GM19239 (cell line): ENCODE measurements at regions not wholly inside any gene's neighbourhood (a gene's known extent, or its start where the extent isn't known, plus 50 kb on each side); places are given as distances from the start of the nearest gene placed in this dataset.

Experiments used
- DNase-seq: peaks from one replicate; pipeline ENCODE4 v3.0.0; 2011; ENCODE audit warnings: low spot score; ENCODE audit not compliant: insufficient read length
- FAIRE-seq: peaks from 2 replicates; lab custom pipeline; 2011; peaks lifted over from hg19 to GRCh38; lab: Jason Lieb, UNC

- FAIRE-seq: no peak
- no peak for DNase-seq
Observed at GRCh38 chr7:91656541-91657482, 223.7 kb downstream of the MTERF1 start.

- FAIRE-seq: no peak
- DNase-seq: no peak
Observed at GRCh38 chr7:91657483-91658071, 222.9 kb downstream of the MTERF1 start.

GRCh38 chr7:91659096-91659495 is 221.4 kb downstream of the MTERF1 start:
- DNase-seq (no peak), FAIRE-seq (no peak)

- no peak for DNase-seq
- FAIRE-seq: no peak
Observed at GRCh38 chr7:91660734-91661356, 219.7 kb downstream of the MTERF1 start.

DNA sequence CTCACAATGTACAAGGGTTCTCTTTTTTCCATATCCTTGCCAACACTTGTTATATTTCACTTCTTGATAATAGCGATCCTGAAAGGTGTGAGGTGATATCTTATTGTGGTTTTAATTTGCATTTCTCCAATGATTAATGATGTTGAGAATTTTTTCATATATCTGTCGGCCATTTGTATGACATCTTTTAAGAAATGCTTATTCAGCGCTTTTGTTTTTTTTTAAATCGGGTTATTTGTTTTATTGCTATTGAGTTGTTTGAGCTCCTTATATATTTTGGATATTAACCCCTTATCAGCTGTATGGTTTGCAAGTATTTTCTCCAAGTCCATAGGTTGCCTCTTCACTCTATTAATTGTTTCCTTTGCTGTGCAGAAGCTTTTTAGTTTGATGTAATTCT is 218.8 kb downstream of the MTERF1 start:
- FAIRE-seq: no peak
- no peak for DNase-seq

DNA sequence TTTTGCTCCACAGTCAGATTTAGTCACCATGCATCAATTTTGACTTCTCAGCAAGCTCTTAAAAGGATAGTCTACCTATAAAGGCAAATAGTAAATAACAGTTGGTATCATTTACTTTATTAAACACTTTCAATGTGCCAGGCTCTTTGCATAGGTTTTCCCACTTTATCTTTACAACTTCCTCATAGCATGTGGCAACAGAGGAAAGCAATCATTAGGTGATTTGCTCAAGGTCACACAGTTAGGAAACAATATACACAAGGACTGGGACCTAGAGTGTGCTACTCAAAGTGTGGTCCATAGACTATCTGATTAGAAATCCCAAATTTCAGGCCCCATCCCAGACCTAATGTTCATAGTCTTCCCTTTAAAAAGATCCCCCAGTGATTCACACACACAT is 212.3 kb downstream of the MTERF1 start:
- DNase-seq (no peak), FAIRE-seq (no peak)

DNA sequence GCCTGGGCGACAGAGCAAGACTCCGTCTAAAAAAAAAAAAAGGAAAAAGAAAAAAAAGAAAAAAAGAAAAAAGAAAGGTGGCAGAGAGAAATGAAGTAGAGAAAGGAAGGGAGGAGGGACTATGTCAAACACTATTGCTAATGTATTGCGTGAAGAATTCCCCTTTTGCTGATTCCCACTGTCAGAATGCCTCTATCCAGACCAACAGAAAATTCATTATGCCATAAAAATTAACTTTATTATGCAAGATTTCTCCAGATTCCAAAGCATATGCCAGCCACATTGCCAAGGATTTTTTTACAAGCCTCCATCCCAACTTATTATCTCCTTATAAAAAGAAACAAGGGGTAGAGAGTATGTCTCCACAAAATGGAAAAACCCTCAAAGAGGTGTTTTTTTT is 209.3 kb downstream of the MTERF1 start:
- FAIRE-seq (no peak), DNase-seq (no peak)

DNA sequence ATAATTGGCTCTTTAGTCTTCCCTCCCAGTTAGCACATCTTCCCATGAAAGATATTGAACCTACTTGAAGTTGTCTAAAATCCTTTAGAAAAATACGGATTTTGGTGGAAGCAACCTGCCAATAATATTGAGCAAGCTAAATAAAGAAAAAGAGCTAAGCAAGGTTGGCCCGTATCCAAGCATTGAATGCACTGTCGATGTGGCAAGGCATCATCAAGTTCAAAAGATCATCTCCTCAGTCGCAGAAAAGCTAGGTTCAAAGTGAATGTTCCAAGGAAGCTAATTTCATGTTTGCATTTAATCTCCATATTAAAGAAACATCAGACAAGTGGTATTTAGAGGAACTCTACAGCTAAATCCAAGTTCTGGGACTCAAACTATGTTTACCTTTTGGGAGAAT is 206.0 kb downstream of the MTERF1 start:
- FAIRE-seq: no peak
- DNase-seq: no peak

DNA sequence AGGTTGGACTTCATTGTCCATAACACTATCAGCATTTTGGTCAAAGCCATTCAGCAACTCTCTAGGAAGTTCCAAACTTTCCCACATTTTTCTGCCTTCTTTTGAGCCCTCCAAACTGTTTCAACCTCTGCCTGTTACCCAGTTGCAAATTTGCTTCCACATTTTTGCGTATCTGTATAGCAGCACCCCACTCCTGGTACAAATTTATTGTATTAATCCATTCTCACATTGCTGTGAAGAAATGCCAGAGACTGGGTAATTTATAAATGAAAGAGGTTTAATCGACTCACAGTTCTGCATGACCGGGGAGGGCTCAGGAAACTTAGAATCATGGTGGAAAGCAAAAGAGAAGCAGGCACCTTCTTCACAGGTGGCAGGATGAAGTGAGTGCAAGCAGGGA is 198.8 kb downstream of the MTERF1 start:
- FAIRE-seq (no peak), DNase-seq (no peak)

- DNase-seq: no peak
- FAIRE-seq: no peak
Observed at GRCh38 chr7:91683823-91684222, 196.7 kb downstream of the MTERF1 start.

DNA sequence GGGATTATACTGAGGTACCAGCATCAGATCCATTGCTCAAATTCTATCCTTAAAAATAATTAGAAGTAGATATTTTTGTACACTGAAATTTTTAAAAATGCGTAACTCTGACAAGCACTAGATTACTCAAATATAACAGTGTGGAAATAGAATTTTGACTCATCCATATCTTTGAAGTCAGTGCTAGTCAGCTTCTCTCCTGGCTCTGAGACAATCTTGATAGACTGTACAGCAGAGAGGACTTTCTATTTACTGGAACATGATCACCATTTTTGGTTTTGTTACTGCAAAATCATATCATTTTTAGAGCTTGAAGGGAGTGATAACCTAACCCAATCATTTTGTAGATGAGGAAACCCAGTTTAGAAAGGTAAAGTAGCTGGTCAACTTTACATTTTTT is 195.0 kb downstream of the MTERF1 start:
- DNase-seq: no peak
- FAIRE-seq: no peak

- DNase-seq (no peak), FAIRE-seq (no peak)
Observed at GRCh38 chr7:91690541-91691070, 189.9 kb downstream of the MTERF1 start.

GRCh38 chr7:91691865-91692264 is 188.6 kb downstream of the MTERF1 start:
- no peak for DNase-seq
- no peak for FAIRE-seq

- FAIRE-seq: no peak
- DNase-seq: no peak
Observed at GRCh38 chr7:91692800-91693199, 187.7 kb downstream of the MTERF1 start.

- no peak for DNase-seq
- no peak for FAIRE-seq
Observed at GRCh38 chr7:91694351-91694841, 186.1 kb downstream of the MTERF1 start.

- no peak for FAIRE-seq
- no peak for DNase-seq
Observed at GRCh38 chr7:91710881-91711280, 169.6 kb downstream of the MTERF1 start.

- DNase-seq (no peak), FAIRE-seq (no peak)
Observed at GRCh38 chr7:91713669-91714068, 166.8 kb downstream of the MTERF1 start.

DNA sequence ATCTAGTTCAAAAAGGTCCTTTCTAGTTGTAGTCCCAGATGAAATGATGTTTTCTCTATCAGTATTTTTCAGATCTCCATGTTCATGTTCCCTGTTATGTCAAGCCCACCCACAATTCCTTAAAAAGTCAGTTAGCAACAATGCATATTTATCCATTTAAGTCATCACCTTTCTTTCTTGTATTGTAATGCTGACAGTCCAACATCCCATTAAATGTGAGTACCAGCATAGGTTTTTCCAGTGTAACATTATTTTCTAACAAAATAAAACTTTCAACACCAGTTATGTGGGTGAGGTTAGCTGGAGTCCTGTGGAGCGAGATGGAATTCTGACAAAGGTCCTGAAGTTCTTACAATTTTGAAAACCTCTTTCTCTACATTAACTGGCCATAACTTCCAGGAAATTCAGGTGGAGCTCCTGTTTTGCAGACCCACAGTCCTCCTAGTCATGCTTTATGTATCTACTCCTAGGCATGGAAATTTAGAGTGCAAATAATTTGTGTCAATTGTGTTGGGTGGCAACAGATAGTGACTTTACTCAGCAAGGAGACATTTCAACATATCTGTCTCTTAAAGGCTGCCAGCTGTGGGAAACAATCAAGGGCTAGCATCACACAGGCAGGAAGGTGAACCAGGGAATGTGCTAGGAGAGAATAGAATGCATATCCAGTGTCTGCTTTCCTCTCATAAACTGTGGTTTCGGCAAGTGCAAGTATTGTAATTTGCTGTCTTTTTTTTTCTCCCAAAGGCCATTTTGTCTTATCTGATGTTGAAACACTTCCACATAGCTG is 162.6 kb downstream of the MTERF1 start:
- DNase-seq (no peak), FAIRE-seq (no peak)

DNA sequence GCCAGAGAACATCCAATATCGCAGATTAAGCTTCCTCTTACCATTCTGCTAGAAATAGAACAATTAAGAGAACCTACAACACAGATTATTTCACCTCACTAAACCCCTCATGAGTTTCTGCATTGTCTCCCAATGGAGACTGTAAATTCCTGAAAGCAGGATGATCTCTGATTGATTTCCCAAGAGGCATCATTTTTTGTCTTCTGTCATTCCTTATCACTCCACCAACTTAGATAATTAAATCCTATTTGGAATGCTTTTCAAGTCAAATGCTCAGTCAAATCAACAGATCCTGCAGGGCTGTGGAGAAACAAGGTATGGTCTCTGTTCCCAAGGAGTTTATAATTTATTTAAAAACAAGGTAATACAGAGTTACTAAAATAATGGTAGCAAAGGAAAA is 161.5 kb downstream of the MTERF1 start:
- FAIRE-seq (no peak), DNase-seq (no peak)

DNA sequence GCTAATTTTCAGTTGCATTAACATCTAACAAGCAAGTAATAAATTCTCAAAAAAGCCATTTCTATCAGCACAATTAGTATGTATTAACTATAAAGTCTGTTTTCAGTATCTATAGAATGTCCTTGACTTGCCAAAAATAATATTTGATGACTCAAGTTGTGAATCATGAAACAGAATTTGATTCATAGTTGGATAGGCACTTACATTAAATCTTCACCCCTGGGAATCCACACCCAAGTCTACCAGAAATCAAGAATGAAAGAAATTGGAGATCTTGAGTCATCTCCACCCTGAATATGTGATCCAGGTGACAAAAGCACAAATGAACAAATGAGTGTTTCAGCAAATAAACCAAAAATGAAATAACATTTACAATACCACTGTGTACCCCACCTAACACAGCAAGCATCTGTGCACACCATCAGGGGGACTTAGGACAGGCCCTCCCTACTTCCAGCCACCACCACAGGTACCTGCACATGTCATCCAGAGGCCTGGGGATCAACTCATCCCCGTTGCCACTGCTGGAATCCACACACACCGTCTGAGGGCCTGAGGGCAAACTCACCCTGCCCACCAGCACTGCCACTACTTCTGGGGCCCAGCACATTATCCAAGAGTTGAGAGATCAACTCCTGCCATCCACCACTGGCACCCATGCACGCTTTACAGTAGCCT is 160.1 kb downstream of the MTERF1 start:
- DNase-seq (no peak), FAIRE-seq (no peak)
